ENCODE measurements at regions not wholly inside any gene's neighbourhood (a gene's known extent, or its start where the extent isn't known, plus 50 kb on each side); places are given as distances from the start of the nearest gene placed in this dataset.
"Not testable (repeated sequence)": the region's sequence is repeated elsewhere in the genome, so short reads cannot be mapped to it uniquely, and the experiment has no call there.

- no peak for DNase-seq
These were observed 72.1 kb upstream of the HSPA9 start for GRCh38 chr5:138647261-138647788.

DNA sequence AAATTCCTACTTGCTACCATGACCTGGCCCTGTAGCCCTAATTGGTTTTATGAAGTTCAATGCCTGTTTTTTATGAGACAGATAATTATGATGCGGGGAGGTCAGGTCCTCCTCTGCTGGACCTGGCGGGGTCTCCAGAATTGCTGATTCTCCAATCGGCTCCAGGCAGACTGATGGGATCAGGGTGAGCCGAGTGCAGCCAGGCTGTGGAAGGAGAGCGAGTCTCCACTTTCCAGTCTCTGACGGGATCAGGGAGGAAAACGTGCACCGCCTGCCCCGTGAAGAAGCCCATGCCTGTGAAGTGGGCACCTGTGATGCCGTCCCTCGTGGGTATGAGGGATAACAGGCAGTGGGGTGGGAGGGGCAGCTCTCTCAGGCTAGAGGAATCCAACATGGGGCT, 71.5 kb upstream of the HSPA9 start:
- DNase-seq, result no peak

DNA sequence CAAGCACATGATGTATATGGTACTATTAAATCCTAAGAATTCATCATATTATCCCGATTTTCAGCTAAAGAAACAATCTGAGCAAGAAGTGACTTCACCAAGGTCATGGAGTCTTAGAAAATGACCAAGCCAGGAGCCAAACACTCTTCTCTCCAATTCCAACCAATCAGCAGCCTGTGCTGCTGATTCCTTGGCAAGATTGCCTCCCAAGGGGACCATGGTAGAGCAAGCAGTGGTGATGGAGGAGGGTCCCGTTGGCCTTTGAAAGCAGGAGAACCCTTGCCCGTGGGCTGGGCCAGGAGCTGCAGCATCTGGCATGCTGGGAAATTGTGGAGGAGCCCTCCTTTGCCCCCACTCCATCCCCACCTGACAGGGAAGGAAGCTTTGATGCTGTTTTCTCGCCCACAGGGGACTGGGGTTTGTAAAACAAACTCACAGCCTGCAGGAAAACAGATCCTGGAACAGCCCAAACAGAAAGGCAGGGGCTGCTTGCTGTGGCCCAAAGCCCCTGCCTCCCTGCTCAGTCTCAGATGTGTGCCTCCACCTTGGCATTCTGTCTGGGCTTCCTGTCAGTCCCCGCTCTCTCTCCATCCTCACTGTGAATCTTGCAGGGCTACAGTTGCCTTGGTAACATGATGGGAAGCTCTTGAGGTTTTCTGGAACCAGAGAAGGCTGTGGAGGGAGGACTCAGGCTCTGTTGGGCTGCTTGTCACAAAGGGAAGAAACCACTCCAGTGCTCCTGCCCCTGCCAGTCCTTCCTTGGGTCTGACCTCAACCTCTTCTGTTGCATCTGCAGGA, 70.8 kb upstream of the HSPA9 start:
- DNase-seq, result no peak

DNA sequence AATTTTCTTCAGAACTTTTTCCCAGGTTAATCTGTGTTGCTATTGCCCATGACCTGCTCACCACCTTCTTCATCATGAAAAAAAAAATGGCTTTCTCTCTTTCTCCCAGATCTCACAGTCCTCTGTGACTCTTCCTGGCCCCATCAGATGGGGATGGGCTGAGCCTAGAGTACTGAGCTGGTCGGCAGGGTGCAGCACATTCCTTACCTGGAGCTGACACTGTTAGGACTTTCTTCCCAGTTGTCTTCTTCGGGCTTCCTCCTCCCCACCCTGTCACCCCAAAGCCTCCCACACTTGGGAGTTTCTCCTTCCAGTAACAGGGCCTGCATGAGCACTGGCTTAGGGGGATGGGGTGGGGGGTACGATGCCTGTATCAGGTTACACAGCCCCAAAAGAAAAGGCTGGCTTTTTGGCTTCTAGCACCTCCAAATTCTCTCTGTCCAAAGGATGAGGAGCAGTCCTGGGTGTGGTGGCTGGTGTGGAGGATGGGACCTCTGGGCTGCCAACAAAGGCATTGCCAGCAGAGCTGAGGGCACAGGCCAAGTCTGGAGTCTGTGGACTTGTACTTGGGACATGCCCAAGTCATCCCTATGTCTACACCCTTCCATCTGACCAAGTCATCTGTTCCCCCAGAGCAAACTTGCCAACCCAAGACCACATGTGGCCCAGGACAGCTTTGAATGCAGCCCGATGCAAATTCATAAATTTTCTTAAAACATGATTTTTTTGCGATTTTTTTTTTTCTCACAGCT, 68.0 kb upstream of the HSPA9 start:
- no peak for DNase-seq

DNA sequence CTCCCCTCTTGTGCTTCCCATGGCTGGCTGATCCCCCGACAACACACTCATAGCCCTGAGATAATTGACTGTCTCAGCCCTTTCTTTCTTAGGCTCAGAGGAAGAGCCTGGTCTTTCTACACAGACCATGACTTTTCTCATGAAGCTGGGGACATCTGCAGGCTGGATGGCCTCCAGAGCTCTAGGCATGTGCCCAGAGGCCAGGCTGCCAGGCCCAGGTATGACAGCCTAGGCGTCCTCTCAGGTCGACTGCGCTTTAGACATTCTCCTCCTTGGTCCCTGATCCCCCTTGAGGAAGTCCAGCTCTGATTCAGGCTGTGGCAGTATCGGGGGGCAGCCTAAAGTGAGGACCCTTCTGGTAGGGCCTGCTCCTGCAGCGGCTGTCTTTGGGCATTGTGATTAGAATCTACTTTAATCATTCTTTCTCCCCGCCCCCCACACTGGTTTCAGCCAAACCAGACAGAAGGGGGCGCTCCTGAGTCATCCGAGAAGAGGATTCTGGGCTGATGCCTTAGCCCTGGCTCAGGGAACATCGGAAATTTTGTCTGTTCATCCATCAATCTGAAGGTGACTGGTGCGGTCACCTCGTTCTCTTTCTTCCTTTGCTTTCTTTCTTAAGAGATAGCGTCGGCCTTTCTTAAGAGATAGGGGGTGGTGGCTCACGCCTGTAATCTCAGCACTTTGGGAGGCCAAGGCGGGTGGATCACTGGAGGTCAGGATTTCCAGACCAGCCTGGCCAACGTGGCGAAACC, 66.5 kb upstream of the HSPA9 start:
- DNase-seq, result peak; percentile 47 to 70

- DNase-seq, result no peak
These were observed 65.5 kb upstream of the HSPA9 start for GRCh38 chr5:138640646-138641254.

GRCh38 chr5:138640138-138640537, 64.9 kb upstream of the HSPA9 start:
- DNase-seq, result no peak

DNA sequence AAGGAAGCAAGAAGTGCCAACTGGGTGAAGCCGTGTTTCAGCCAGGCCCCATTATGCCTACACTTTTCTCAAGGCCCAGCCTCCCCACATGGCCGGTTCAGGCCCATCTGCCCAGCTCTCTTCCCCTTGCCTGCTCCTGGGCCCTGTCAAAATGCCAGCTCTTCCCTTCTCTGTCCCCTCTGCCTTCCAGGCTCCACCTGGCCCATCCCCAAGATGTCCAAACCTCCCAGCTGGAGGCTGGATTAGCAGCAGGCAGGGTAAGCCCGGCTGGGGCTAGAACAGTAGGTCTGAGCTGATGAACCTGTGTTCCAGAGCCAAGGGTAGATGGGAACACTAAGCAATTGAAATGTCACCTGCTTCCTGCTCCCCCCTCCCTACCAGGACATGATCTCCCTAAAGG, 64.1 kb upstream of the HSPA9 start:
- no peak for DNase-seq

GRCh38 chr5:138637256-138637655, 62.1 kb upstream of the HSPA9 start:
- DNase-seq, result no peak

DNA sequence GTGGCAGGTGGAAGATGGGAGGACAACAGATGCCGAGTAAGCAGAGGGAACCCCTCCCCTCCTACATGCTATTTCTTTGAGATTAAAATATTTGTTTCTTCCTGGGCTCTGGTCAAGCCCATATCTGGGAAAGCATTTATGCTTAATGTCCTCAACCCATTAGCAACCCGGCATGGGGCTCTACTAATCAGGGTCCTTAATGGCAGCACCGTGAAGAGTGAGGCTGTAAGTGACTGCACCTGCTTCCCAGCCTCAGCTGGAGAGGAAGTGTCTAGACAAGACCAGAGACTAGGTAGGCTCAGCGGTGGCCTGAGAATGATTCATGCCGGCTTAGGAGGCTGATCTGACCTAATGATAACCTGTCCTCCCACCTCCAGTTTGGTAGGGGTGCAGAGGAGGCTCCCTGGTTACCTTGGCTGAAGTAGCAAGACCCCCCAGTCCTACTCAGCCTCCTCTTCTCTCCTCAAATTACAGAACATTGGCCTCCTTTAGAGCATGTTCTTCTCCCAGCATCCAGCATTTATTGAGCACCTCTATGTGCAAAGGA, 61.3 kb upstream of the HSPA9 start:
- no peak for DNase-seq

DNA sequence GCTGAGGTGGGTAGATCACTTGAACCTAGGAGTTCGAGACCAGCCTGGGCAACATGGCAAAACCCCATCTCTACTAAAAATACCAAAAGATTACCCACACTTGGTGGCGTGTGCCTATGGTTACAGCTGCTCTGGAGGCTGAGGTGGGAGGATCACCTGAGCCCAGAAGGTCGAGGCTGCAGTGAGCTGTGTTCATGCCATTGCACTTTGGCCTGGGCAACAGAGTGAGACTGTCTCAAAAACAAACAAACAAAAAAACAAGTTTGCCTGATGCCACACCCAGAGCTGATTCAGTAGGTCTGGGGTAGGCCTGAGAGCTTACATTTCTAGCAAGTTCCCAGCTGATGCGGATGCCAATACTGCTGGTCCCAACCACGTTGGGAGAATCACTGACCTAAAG, 60.5 kb upstream of the HSPA9 start:
- no peak for DNase-seq

- DNase-seq, result no peak
These were observed 60.1 kb upstream of the HSPA9 start for GRCh38 chr5:138635265-138635664.

GRCh38 chr5:138634804-138635203, 59.6 kb upstream of the HSPA9 start:
- not testable (repeated sequence) for DNase-seq

- DNase-seq, result no peak
These were observed 57.8 kb upstream of the HSPA9 start for GRCh38 chr5:138632900-138633489.

DNA sequence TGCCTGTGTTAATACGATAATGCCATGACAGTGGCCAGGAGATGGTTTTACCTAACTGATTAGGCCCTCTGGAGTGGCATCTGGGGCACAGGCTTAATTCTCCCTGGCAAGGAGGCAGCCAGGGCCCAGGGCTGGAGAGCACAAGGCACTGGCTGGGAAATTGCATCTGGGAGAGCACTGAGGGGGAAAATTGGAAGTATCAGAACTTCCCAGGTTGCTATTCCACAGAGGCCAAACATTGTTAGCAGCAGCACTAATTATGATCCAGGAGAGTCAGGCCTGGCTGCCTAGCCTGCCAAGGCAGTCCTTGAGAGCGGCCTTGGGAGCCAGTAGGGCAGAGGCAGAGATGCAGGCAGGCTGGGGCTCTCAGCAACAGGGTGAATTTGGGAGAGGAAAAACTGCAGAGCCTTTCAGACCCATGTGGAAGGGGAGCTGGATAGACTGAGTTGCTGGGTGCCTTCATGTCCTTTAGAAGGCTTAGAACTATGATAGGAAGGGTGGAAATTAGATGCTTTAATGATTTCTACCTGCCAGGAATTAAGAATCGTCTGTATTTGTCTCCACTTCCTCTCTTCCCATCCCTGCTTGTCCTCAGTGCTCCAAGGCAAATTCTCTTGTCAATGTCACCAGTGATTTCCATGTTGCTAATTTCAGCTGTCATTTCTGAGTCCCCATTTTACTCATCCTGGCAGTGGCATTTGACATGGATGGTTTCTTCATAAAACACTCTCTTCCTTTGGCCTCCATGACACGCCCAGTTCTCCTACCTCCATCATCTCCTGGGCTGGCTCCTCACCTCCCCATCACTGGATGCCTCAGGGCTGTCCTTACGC, 56.1 kb upstream of the HSPA9 start:
- DNase-seq, result no peak

- DNase-seq, result no peak
These were observed 54.2 kb upstream of the HSPA9 start for GRCh38 chr5:138629392-138629791.

DNA sequence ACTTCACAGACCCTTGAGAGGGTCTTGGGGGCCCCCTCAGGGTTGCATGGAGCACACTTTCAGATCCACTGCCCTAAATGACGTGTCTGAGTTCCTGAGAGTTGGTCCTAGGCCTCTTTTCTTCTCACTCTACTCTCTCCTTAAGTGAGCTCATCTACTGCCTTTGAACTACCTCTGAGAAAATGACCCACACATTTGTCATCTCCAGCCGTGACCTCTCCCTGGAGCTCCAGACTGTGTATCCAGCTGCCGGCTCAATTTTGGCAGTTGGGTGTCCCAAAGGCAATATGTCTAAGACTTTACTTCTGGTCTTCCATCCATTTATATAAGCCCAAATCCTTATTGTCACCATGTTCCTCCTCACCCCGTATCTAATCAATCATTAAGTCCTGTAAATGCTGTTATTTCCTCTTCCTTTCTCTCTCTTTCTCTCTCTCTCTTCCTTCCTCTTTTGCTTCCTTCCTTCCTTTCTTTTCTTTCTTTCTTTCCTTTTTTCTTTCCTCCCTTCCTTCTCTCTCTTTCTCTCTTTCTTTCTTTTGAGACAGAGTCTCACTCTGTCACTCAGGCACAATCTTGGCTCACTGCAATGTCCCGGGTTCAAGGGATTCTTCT, 51.2 kb upstream of the HSPA9 start:
- DNase-seq, result no peak

DNA sequence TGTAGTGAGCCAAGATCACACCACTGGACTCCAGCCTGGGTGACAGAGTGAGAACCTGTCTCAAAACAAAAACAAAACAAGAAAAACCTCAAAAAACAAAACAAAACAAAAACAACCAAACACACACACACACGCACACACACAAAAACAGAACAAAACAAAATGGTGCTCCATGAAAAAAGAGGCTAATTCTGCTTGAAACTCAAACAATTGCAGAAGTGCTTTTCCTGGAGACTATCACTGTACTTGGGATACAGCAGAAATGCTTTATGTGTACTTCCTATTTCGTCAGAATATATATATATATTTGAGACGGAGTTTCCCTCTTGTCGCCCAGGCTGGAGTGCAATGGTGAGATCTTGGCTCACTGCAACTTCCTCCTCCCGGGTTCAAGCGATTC, 49.9 kb upstream of the HSPA9 start:
- no peak for DNase-seq

Measured in AML-193 (cell line).